ENCODE measurements at regions not wholly inside any gene's neighbourhood (a gene's known extent, or its start where the extent isn't known, plus 50 kb on each side); places are given as distances from the start of the nearest gene placed in this dataset.

GRCh38 chr1:81453367-81453703, 347.4 kb upstream of the ADGRL2 start:
- FAIRE-seq (no peak), ATAC-seq (no peak)
- CTCF ChIA-PET (ENCODE audit: low intra/inter-chr PET ratio, low total read pairs) = no interaction called here

More at GRCh38 chr1:81453367-81453703, 347.4 kb upstream of the ADGRL2 start:
- H4K20me1 ChIP-seq (ENCODE audit: insufficient read depth, low read length) = no peaks in the 10 kb centered on the region
- POLR2A ChIA-PET = no interaction called here
- H3K9ac ChIP-seq (ENCODE audit: insufficient read depth, low read depth, low read length) = no peak overlapping the region
- WGBS (ENCODE audit: low lambda C conversion rate) = 3% methylated on average over 2 of the region's 2 CpGs
- peaks cover 30% of the 10 kb centered on the region for H3K9me3 ChIP-seq (ENCODE audit: low read length)
- in situ Hi-C loops (cut with HindIII; ENCODE audit: extremely low pct_ligation_motif_present, low pct_unique_long_range_greater_than_20kb) = no loop called here
- DNase-seq (ENCODE audit: low spot score) = no peak
- H3K4me3 ChIP-seq (replicated peaks in 1 of 3; ENCODE audit: insufficient read depth in 1 of 3, low read depth in 2 of 3, low read length in 3 of 3) = no peak overlapping the region
- no peak overlapping the region for H2AFZ ChIP-seq (ENCODE audit: low read length)
- no peaks in the 10 kb centered on the region for H3K36me3 ChIP-seq (replicated peaks in 1 of 2; ENCODE audit: control insufficient read depth in 1 of 2, insufficient read depth in 2 of 2, low read length in 2 of 2)
- intact Hi-C loops (cut with micrococcal nuclease; ENCODE audit: unreplicated experiment) = no loop called here
- no peaks in the 10 kb centered on the region for H3K27me3 ChIP-seq (ENCODE audit: control insufficient read depth in 1 of 2, insufficient read depth in 2 of 2, low read length in 2 of 2)
- H3K4me1 ChIP-seq (ENCODE audit: insufficient read depth, low read length) = no peaks in the 10 kb centered on the region
- no peak overlapping the region for H3K4me2 ChIP-seq (ENCODE audit: low read depth, low read length)
- H3K27ac ChIP-seq (ENCODE audit: extremely low read length, insufficient read depth, low read length) = no peak overlapping the region
- no peaks in the 10 kb centered on the region for H3K79me2 ChIP-seq (ENCODE audit: insufficient read depth, low read length)
- no TSS peak for BruUV-seq (replicated peaks)
- TF ChIP-seq NAIF1 (CRISPR knock-in tag; IDR thresholded peaks at IDR 0.05; ENCODE audit: borderline replicate concordance) = no peak
- no peak for TF ChIP-seq ZNF136 (CRISPR knock-in tag; IDR thresholded peaks at IDR 0.05; ENCODE audit: low read depth)
- no peak for TF ChIP-seq YY1 (IDR thresholded peaks at IDR 0.05; ENCODE audit: insufficient read depth, insufficient replicate concordance, low read depth, low read length)
- TF ChIP-seq PCBP1 (IDR thresholded peaks at IDR 0.05; ENCODE audit: borderline replicate concordance, low read depth, low read length) = no peak
- TF ChIP-seq ZNF33B (CRISPR knock-in tag; IDR thresholded peaks at IDR 0.05) = no peak
- TF ChIP-seq YEATS2 (CRISPR knock-in tag; IDR thresholded peaks at IDR 0.05; ENCODE audit: borderline replicate concordance) = no peak
- no peak for TF ChIP-seq SNAPC4 (CRISPR knock-in tag; IDR thresholded peaks at IDR 0.05)
- TF ChIP-seq ZNF513 (CRISPR knock-in tag; conservative IDR thresholded peaks at IDR 0.05) = no peak
- no peak for TF ChIP-seq TAF1 (CRISPR knock-in tag; IDR thresholded peaks at IDR 0.05)
- TF ChIP-seq MATR3 (CRISPR knock-in tag; IDR thresholded peaks at IDR 0.05) = no peak
- no peak for TF ChIP-seq ARID5B (CRISPR knock-in tag; IDR thresholded peaks at IDR 0.05)

Measured in HepG2 (cell line).